ENCODE measurements at regions not wholly inside any gene's neighbourhood (a gene's known extent, or its start where the extent isn't known, plus 50 kb on each side); places are given as distances from the start of the nearest gene placed in this dataset. TPM values are rescaled to one million over a fixed set of nuclear protein-coding genes. Genes with fewer than 3 reads are reported as not detected.

GRCh38 chr15:98597666-98598065 is 50.7 kb upstream of the IGF1R start:
- no peak for TF ChIP-seq CTCF (IDR thresholded peaks at IDR 0.05; ENCODE audit: insufficient read depth, low read length)
- no peak for DNase-seq (ENCODE audit: low read depth)
- no peak overlapping the region for H3K4me3 ChIP-seq (ENCODE audit: low read depth, low read length)

Small RNA genes in the stretch of these regions (small RNA-seq; reads per million reads assigned to genes)
- gene AC022523.2 (not detected), gene RF00026 (not detected), gene RNU6-1186P (not detected)
